ENCODE measurements at regions not wholly inside any gene's neighbourhood (a gene's known extent, or its start where the extent isn't known, plus 50 kb on each side); places are given as distances from the start of the nearest gene placed in this dataset.

GRCh38 chr3:182565916-182566796 lies 227.1 kb upstream of the ATP11B start:
- intact Hi-C loops (cut with DNase I), result no loop called here
- Histone ChIP-seq H3K4me1 (peaks cover 0 to 22% (median 19%) of the 10 kb centered on the region in 4 donors), H3K36me3 (no peaks in the 10 kb centered on the region), H3K27ac (replicated peaks in 1 of 4) (no peak overlapping the region), H3K4me3 (no peak overlapping the region), H3K27me3 (no peaks in the 10 kb centered on the region), H3K9me3 (no peaks in the 10 kb centered on the region)
- TF ChIP-seq CTCF (IDR thresholded peaks at IDR 0.05), result no peak
- TF ChIP-seq POLR2AphosphoS5 (IDR thresholded peaks at IDR 0.05), result no peak
- 80% methylated on average over 6 of the region's 6 CpGs for WGBS
- DNase-seq (ENCODE audit: extremely low spot score), result no peak

- no peak for DNase-seq (ENCODE audit: extremely low spot score)
- 25% methylated on average over 1 of the region's 1 CpG for WGBS
- intact Hi-C loops (cut with DNase I), result no loop called here
Measured at GRCh38 chr3:182567700-182568099, 225.6 kb upstream of the ATP11B start.

GRCh38 chr3:182568261-182568660 lies 225.0 kb upstream of the ATP11B start:
- TF ChIP-seq POLR2AphosphoS5 (IDR thresholded peaks at IDR 0.05) (no peak), EP300 (IDR thresholded peaks at IDR 0.05) (no peak), CTCF (IDR thresholded peaks at IDR 0.05) (no peak), POLR2A (IDR thresholded peaks at IDR 0.05; ENCODE audit: low read depth) (no peak)
- DNase-seq (ENCODE audit: extremely low spot score), result no peak
- Histone ChIP-seq H3K4me3 (no peak overlapping the region), H3K9me3 (no peaks in the 10 kb centered on the region), H3K27ac (replicated peaks in 1 of 4) (no peak overlapping the region), H3K36me3 (no peaks in the 10 kb centered on the region), H3K27me3 (no peaks in the 10 kb centered on the region), H3K4me1 (peaks cover 0 to 22% (median 19%) of the 10 kb centered on the region in 4 donors)
- intact Hi-C loops (cut with DNase I), result no loop called here
- WGBS, result 58% methylated on average over 3 of the region's 3 CpGs

More at GRCh38 chr3:182567700-182568099, 225.6 kb upstream of the ATP11B start:
- Histone ChIP-seq H3K4me3 (no peak overlapping the region), H3K9me3 (no peaks in the 10 kb centered on the region), H3K27ac (replicated peaks in 1 of 4) (no peak overlapping the region), H3K4me1 (peaks cover 0 to 22% (median 19%) of the 10 kb centered on the region in 4 donors), H3K36me3 (no peaks in the 10 kb centered on the region), H3K27me3 (no peaks in the 10 kb centered on the region)
- TF ChIP-seq POLR2A (IDR thresholded peaks at IDR 0.05; ENCODE audit: low read depth), result no peak
- TF ChIP-seq EP300 (IDR thresholded peaks at IDR 0.05), result no peak
- TF ChIP-seq CTCF (IDR thresholded peaks at IDR 0.05), result no peak
- no peak for TF ChIP-seq POLR2AphosphoS5 (IDR thresholded peaks at IDR 0.05)

- WGBS, result 36% methylated on average over 3 of the region's 3 CpGs
- no peaks in the 10 kb centered on the region for H3K27me3 ChIP-seq
- peaks cover 0 to 2% (median 0%) of the 10 kb centered on the region in 4 donors for H3K9me3 ChIP-seq
- H3K27ac ChIP-seq (replicated peaks in 1 of 4), result no peak overlapping the region
- intact Hi-C loops (cut with DNase I), result no loop called here
- no peak overlapping the region for H3K4me3 ChIP-seq
- H3K4me1 ChIP-seq, result peaks cover 0 to 22% (median 19%) of the 10 kb centered on the region in 4 donors
- no peak for DNase-seq (ENCODE audit: extremely low spot score)
- no peaks in the 10 kb centered on the region for H3K36me3 ChIP-seq
- TF ChIP-seq CTCF (IDR thresholded peaks at IDR 0.05), result no peak
- TF ChIP-seq POLR2A (IDR thresholded peaks at IDR 0.05; ENCODE audit: low read depth), result no peak
Measured at GRCh38 chr3:182568876-182569275, 224.4 kb upstream of the ATP11B start.

All from esophagus muscularis mucosa (tissue), 4 donors.